Hematopoietic multipotent progenitor cell treated with erythropoietin and hydrocortisone succinate and interleukin-3 and kit ligand, for 17 days (in vitro differentiated cells): ENCODE measurements at regions not wholly inside any gene's neighbourhood (a gene's known extent, or its start where the extent isn't known, plus 50 kb on each side); places are given as distances from the start of the nearest gene placed in this dataset.

Source experiments
- DNase-seq: peaks from one replicate; pipeline ENCODE4 v3.0.0-alpha.2; 2015; ENCODE audit warnings: low spot score

DNA sequence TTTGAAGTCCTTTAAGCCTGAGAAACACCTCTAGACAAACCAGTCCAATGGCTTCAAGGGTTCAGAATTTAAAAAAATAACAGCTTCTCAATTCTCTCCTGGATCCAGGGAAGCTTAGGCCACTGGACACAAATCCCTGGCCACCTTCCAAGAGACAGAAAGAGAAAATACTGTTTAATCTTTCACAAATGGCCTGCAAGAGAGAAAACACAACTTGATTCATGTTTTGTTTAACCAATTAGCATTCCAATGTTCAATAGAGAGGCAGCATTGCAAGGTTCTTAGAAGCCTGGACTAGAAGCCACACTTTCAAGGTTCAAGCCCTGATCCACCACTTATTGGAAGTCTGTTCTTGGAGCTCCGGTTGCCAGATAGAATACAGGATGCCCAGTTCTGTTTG, 109.0 kb upstream of the PARD3B start:
- no peak for DNase-seq

DNA sequence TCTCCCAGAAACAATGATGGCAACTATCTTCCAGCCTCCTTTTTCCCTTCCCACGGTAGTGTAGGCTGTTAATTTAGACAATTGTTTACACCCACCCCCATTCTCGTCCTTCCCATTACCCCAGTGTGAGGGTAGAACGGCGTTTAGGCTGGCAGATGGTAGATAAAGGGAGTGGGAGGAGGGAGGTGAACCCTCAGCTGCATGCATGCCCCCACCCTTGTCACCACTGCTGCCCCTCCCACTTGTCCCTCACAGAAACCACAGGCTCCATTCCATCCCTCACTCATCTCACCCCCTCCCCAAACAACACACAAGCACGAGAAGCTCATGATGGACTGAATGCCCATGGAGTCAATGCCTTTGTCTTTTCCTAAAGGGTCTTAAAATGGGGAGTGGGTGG, 107.9 kb upstream of the PARD3B start:
- DNase-seq, result no peak

DNA sequence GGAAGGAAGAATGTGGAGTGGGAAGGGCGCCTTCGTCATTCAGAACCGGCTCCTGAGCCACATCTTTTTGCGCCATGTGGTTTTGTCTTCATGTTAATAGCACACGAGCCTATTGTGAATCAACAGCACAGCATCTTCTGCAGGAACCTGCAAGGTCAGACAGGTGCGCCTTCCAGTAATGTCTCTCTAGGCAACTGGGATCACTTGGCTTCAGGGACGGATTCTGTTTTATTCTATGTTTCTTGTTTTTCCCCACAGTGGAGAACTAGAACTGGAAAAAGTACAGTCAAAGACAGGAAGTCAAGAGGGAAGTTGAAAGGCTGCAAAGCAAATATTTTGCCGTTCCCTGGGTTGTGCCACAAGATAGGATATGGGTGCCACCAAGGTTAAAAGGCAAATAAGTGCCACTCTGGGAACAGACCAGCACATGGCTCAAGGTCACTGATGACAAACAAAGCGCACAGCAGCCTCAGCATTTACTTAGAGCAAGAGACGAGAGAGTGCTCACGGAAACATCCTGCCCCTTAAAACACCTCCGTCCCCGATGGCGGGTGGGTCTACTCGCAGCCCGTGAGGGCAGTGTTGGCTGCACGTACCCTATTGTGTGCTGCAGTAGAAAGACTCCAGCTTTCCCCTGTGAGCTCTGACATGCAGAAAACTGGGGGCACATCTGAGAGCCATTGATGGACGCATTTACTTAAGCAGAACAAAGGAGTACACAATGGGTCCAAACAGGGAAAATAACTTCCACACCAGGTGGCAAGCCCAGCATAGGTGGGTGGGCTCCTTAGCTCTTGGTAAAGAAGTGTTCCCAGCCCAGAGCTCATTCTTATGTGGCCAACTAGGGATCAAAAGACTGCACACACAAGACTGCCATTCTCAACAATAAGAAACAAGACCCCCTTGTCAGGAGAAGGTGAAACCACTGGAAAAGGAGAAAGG, 107.2 kb upstream of the PARD3B start:
- DNase-seq, result no peak

DNA sequence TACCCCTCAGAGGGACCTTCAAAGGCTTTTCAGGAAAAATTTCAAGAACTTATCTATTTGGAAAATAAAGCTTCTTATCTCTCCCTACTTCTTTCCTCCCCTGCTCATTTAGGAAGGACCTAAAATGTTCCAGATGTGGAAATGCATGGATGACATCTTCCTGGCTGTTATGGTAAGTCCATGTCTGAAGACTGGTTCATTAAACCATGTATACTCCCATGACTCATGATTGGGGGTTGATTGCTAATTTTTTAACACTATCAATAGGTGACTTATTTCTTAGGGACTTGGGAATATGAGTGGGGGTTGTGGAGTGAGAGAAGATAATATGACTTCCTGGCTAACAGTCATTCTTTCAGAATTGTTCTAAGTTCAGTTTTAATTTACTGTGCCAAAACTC, 104.0 kb upstream of the PARD3B start:
- DNase-seq, result no peak

DNA sequence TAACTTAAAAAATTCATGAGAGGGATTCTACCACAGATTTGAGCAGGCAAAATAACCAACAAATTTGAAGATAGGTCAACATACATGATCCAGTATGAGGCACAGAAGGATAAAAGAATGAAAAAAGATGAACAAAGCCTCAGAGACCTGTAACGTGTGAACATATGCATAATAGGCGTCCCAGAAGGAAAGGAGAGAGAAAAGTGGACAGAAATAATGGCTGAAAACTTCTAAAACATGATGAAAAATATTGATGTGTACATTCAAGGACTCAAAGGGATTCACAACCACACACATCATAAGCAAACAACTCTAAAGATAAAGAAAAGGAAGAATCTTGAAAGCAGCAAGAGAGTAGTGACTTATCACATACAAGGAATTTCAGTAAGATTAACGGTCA, 100.1 kb upstream of the PARD3B start:
- DNase-seq, result no peak

DNA sequence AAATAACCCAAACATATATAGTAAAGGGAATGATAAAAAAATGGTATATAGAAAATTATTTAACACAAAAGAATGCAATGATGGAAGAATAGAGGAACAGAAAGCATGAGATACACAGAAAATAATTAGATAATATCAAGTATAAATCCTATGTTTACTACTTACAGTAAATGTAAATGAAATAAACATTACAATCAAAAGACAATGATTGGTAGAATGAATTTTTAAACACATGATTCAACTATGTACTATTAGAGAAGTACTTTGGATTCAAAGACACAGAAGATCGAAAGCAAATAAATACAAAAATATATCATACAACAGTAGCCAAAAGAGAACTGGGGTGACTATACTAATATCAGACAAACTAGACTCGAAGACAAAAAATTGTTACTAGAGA, 97.6 kb upstream of the PARD3B start:
- no peak for DNase-seq

DNA sequence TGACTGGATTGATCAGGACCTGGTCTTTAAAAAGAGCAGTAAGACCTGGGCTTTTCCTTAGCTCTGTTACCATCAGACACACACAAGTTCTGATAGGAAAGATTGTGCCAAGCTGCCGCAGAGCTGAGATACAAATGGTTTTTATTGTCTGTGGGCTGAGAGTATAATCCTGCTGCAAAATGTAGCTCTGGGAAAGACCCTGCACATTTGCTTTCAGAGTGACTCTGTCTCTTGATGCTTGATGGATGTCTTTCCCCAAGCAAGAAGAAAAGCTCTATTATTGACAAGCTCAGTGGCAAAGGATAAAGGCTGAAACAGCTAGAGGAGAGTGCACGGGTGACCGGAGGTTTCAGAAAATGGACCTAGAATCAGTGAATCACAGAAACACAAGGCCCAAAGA, 95.3 kb upstream of the PARD3B start:
- no peak for DNase-seq

DNA sequence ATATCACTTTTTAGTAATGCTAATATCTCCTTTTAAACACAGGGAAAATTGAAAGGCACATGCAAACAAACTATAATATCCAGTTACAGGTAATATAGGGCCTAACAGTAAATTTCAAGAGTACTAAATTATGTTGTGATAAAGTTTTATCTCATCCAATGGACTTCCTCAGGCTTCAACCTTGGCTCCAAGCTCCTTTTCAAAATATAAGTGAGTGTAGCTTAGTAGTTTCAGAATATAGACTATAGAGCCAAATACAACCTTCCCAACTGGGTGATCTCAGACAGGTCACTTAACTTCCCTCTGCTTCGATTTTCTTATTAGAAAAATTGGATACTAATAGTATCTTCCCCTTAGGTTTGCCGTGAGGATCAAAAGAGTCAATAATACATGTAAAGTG, 93.5 kb upstream of the PARD3B start:
- DNase-seq, result no peak

DNA sequence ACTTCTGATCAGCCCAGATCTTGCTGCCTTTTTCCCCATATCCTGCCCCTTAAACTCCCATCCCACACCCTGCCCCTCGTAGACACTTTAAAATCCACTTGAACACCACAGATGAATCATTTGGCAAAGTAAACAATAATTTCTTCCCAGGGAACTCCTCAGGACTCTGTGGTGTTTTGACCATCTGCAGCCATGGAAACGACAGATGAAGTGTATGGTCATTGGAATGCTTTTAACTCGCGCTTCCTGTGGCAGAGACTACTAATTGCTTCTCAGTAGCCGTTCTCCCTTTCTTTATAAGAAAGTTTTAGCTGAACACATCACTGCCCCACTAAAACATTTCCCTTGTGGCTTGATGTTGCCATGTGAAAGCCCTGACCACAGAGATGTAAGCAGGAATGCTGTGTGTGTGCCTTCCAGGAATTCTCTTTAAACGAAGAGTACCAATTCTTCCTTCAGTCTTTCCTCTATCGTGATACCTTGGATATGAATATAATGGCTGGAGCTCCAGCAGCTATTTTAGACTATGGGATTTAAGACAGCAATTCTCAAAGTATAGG, 92.7 kb upstream of the PARD3B start:
- DNase-seq, result no peak

DNA sequence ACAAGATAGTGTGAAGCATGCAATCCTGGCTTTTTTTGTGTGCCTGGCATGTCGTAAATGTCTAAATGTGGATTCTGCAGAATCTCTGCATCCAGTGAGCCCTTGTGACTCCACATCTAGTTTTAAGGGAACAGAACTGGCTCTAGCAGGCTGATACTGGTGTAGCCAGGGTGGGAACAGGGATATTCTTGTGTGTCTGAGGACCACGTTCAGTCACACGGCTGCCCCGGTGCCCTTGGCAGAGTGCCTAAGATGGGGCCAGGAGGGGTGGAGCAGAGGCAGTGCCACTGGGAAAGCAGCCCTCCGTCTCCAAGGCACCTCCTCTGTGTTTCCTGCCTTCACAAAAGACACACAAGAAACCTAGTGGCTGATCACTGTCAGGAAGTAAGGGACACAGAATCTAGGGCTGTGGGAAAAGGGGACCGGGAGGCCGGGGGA, 91.5 kb upstream of the PARD3B start:
- DNase-seq, result no peak

DNA sequence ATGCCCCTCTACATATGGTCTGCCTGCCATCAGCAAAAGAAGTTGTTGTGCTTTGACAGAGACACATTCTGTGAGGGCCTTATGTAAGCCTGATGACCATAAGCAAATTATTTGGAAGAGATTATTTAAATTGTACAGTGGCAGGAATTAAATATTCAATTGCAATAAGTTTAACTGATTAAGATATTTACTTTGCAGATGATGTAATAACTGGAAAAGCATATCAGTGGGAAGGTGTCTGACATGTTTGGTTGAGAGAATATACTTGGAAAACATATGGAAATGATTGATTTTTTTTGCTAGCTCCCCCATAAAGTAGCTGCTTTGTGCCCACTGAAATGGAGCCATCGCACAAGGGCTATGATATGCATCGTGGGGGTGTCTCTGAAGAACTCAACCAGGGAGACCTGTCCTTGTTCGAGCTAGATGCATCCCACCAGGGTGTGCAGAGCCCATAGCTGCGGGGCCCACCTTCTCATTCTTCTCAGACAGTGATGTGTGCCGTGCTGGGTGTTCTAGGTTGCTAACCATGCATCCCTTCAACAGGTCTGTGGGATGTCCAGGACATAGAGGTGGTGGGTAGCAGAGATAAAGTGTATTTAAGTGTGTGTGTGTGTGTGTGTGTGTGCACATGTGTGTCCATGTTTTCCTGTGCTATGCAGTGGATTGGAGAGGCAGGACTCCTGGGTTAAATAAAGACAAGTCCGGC, 90.4 kb upstream of the PARD3B start:
- DNase-seq, result no peak

DNA sequence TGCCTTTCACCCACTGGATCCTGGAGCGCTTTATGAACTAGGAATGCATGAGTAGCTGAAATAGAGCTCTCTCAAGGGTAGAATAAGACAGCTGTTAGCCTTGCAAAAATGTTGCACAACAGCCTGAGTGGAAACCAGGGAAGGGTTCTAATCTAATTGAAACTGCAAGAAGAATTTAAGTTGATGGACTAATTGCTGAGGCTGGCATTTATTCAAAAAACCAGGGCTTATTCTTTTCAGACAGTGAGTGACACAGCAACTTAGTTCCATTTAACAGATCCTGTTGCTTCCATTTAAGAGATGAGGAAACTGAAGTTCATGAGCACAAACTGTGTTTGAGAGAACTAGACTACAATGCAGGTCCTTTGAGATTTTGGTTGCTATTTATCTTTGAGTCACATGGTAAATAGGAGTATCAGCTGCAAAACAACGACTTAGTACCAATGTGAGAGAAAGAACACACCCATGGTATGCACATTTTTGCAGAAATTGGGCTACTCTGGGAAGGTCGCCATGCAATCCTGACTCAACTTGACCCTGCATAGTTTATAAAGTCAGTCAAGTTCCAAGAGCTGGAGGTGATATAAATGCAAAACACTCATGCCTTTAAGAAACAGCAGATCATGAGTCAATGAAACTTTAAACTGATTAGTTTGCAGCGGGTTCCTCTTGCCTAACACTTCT, 76.4 kb upstream of the PARD3B start:
- no peak for DNase-seq

DNA sequence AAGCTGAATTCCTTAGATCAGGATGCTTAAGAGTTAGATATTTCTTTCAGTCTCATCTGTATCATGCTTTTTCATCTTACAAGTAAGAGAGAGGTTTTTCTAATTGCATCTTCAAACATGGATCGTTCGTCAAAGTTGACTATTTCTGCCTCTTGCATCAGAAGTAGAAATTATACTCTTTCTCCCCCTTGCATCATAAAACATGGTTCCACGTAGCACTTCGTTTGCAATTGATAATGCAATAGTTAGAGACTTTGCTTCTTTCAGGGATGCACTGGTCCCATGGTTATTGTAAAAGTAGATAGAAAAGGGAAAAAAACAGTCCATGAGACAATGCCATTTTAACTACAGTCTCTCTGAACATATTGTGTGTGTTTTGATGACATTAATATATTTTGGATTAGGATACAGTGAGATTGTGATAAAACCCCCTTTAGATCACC, 75.1 kb upstream of the PARD3B start:
- DNase-seq, result no peak

DNA sequence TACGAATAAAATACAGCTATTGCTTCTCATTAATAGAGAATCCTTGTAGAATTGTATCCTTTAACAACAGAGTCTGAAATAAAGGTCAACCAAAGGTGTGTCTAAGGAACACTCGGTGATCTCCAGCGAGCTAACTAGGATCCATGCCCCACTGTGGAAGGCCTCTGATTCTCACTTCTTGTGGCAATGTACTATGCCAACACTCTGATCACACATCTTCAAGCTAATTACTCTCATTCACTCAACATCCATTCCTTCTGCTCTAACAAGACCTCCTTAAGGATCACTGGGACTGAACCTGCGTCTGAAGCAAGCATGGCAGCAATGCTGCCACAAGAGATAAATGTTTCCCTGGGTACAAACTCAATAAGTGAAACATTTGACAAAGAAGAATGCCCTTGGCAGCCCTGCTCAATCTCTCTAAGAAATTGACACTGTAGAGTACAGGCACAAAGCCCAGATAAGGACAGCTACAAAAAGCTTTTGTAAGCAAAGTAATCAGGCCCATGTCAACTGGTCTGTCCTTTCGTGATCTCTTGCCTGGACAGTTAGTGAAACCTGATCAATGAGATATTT, 74.6 kb upstream of the PARD3B start:
- DNase-seq, result no peak

DNA sequence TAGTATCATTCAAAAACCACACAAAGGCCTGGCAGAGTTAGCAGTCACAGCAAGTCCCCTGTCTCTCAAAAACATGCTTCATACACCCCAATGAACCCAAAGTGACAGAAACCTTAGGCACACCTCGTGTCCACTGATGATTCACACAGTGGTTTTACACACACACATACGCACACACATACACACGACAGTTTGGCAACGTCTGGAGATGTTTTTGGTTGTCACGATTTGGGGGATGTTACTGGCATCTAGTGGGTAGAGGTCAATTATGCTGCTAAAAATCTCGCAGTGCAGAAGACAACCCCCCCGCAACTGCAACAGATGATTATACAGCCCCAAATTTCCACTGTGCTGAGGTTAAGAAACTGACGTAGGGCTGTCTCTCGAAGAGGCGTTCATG, 72.9 kb upstream of the PARD3B start:
- no peak for DNase-seq

DNA sequence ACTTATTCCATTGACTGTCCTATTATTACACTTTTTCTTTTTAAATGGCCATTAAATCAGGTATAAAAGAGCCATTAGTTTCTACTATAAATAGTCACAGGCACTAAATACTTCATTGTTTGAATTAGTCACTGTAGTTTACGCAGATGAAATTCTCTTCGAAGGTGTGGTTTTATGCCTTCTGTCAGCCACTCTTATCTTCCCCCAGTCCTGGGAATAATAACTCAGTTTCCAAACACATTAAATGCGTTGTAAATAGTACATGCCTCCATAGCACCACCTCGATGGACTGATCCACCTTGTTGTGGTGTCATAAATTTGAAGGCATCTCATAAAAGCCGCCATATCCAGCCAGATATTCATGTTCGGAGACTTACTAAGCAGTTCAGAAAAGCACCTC, 72.1 kb upstream of the PARD3B start:
- DNase-seq, result no peak

DNA sequence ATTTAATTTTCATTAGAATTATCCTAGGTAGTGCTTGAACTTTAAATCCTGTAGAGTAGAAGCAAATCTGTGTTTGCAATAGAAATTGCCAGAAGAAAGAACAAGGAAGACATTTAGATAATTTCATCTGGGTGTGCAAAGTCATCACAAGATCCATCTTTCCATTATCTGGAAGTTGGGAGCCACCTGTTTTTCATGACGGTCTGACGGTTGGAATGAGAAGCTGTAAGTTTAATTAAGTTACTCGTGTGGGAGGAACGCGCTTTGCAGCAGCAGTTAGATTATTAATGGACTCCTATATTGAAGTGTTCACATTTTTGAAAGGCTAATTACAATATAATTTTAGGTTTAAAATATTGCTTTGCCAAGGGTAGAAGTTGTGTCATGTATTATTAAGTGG, 69.9 kb upstream of the PARD3B start:
- no peak for DNase-seq

DNA sequence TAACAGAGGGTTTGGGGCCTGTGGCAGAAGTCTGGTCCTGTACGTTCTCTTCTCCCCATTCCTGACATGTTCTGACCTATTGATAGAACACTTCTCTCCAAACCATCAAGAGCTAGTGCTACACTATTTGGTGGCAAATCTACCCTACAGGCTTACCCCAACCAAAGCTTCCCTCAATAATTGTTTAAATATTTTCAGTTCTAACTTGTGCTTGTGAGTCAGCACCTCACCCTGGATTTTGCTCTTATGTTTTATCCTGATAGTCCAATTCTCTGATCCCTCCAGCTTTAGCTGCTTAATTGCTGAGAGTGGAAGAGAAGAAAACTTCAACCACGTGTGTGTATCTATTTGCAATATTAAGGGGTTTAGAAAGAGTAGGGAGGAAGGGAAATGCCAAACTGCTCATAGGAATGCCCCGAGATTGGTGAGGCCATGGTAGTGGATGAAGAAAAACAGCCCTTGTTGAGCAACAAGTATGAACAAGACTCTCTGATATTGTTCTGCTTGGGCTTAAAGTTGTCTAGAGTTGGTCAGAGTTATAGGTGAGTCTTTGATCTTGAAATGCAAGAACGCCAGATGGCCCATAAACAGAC, 67.8 kb upstream of the PARD3B start:
- DNase-seq, result no peak

DNA sequence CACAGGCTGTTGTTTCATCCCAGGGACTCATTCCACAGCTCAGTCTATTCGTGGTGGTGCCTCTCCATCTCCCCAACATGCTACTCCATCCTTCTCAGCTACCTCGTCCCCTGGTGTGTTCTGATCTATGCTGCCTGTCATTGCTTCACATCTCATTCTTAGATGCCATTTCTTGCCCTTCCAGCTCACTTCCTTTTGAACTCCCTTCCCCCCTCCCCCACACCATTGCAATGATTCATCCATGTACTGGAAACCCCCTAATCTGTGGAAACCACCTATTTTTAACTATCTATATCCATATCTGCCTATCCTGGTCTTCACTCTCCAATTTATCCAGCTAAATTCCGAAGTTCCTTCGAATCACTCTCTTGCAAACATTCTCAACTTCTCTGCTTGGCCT, 65.7 kb upstream of the PARD3B start:
- no peak for DNase-seq

DNA sequence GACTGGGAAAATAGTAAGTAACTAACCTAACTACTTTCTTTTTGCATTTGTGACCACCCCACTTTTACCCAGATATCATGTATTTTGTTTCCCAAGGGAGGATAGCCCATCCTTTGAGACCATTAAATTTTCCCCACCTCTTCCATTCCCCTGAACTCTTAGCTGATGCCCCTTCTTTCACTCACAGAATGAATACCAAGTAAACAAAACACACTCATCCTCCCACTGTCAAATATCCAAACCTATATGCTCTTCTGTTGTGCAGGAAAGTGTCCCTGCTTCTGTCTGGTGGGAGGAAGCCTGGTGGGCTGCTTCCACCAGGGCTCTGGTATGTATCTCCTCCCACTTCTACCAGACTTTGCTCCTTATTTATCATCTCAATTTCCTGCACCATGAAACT, 64.6 kb upstream of the PARD3B start:
- DNase-seq, result no peak

DNA sequence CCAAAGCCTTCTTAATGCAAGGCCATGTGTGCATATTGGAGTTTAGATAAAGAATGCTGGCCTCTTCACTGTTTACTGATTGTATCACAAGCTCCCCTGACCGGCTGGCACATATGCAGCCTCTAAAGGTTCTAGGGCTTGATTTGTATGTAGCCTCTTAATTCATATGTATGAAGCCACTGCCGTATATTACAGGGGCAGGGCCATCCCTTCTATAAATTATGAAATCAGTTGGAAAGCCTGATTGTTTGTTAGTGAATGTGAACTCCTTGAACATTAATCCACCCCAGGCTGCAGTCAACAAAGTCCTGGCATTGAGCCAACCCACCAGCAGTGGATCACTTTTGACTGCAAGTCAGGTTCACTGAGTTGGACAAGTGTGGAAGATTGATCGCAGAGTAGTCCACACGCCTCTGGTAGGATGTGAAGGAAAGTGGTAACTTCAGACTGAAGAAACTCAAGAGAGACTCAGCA, 61.6 kb upstream of the PARD3B start:
- peak; percentile 5 for DNase-seq

DNA sequence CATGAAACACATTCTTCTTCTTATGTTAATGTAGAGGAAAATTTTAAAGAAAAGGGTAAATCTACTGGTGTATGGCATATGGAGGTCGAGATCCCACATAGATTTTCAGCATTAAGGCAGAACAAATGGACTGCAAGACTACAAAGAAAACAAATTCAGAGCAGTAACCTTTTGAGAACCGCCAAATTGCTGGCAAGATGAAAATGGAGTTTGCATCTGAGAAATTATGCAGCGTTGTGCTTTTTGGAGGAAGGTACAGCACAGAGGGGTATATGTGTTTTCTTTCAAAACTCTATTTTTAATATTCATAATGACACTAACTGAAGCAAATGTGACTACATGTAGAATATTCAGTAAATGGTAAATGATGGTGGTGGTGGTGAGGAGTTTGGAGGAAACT, 59.0 kb upstream of the PARD3B start:
- no peak for DNase-seq
